CMK (cell line): ENCODE measurements at regions not wholly inside any gene's neighbourhood (a gene's known extent, or its start where the extent isn't known, plus 50 kb on each side); places are given as distances from the start of the nearest gene placed in this dataset.

Experiments used
- DNase-seq: peaks from one replicate; pipeline ENCODE4 v3.0.0-alpha.2; 2010; ENCODE audit warnings: low read depth

GRCh38 chr2:122114421-122114820 is 359.0 kb downstream of the TSN start:
- DNase-seq: no peak

- DNase-seq: no peak
Observed at GRCh38 chr2:122117371-122117770, 361.9 kb downstream of the TSN start.

- DNase-seq: no peak
Observed at GRCh38 chr2:122129399-122129798, 373.9 kb downstream of the TSN start.

- DNase-seq: no peak
Observed at GRCh38 chr2:122132147-122132691, 376.8 kb downstream of the TSN start.

GRCh38 chr2:122135021-122135937 is 379.8 kb downstream of the TSN start:
- peak; percentile 87 for DNase-seq

GRCh38 chr2:122136056-122136455 is 380.6 kb downstream of the TSN start:
- peak; percentile 54 for DNase-seq

GRCh38 chr2:122138561-122138960 is 383.1 kb downstream of the TSN start:
- DNase-seq: no peak

GRCh38 chr2:122139739-122140420 is 384.4 kb downstream of the TSN start:
- no peak for DNase-seq

GRCh38 chr2:122144884-122145283 is 389.4 kb downstream of the TSN start:
- DNase-seq: no peak

GRCh38 chr2:122145856-122146255 is 390.4 kb downstream of the TSN start:
- no peak for DNase-seq

GRCh38 chr2:122148128-122148767 is 392.8 kb downstream of the TSN start:
- DNase-seq: no peak

- DNase-seq: no peak
Observed at GRCh38 chr2:122150524-122151280, 395.3 kb downstream of the TSN start.

- no peak for DNase-seq
Observed at GRCh38 chr2:122152571-122152970, 397.1 kb downstream of the TSN start.

GRCh38 chr2:122156176-122156890 is 400.9 kb downstream of the TSN start:
- no peak for DNase-seq

GRCh38 chr2:122157158-122157557 is 401.7 kb downstream of the TSN start:
- no peak for DNase-seq

GRCh38 chr2:122163617-122164016 is 408.2 kb downstream of the TSN start:
- DNase-seq: no peak

- no peak for DNase-seq
Observed at GRCh38 chr2:122164964-122165363, 409.5 kb downstream of the TSN start.

GRCh38 chr2:122166820-122167219 is 411.4 kb downstream of the TSN start:
- no peak for DNase-seq

- no peak for DNase-seq
Observed at GRCh38 chr2:122167515-122167914, 412.1 kb downstream of the TSN start.

- DNase-seq: no peak
Observed at GRCh38 chr2:122168799-122169198, 413.3 kb downstream of the TSN start.

GRCh38 chr2:122172812-122173211 is 417.4 kb downstream of the TSN start:
- DNase-seq: no peak
